Activated CD8-positive, alpha-beta memory T cell treated with anti-CD3 and anti-CD28 coated beads for 24 hours (primary cell): ENCODE measurements at regions not wholly inside any gene's neighbourhood (a gene's known extent, or its start where the extent isn't known, plus 50 kb on each side); places are given as distances from the start of the nearest gene placed in this dataset.

Experiments used
- DNase-seq: peaks from one replicate; pipeline ENCODE4 v3.0.0-alpha.2; 2020

GRCh38 chr2:208545403-208546042 is 138.9 kb downstream of the PTH2R start:
- no peak for DNase-seq

- no peak for DNase-seq
Measured at GRCh38 chr2:208546107-208546506, 139.5 kb downstream of the PTH2R start.

- DNase-seq, result no peak
Measured at GRCh38 chr2:208546860-208547650, 140.5 kb downstream of the PTH2R start.

GRCh38 chr2:208548700-208549099 is 142.1 kb downstream of the PTH2R start:
- DNase-seq, result no peak

- DNase-seq, result no peak
Measured at GRCh38 chr2:208549546-208550158, 143.1 kb downstream of the PTH2R start.

- no peak for DNase-seq
Measured at GRCh38 chr2:208552943-208553342, 146.4 kb downstream of the PTH2R start.

GRCh38 chr2:208556983-208557484 is 150.4 kb downstream of the PTH2R start:
- no peak for DNase-seq

- DNase-seq, result no peak
Measured at GRCh38 chr2:208565690-208566416, 159.3 kb downstream of the PTH2R start.

- DNase-seq, result no peak
Measured at GRCh38 chr2:208568203-208568602, 161.6 kb downstream of the PTH2R start.

GRCh38 chr2:208570066-208570465 is 163.5 kb downstream of the PTH2R start:
- DNase-seq, result no peak

- DNase-seq, result no peak
Measured at GRCh38 chr2:208570851-208571763, 164.5 kb downstream of the PTH2R start.

GRCh38 chr2:208571764-208572131 is 165.2 kb downstream of the PTH2R start:
- DNase-seq, result no peak

- DNase-seq, result no peak
Measured at GRCh38 chr2:208573569-208573968, 167.0 kb downstream of the PTH2R start.

GRCh38 chr2:208579678-208580077 is 173.1 kb downstream of the PTH2R start:
- DNase-seq, result no peak

- no peak for DNase-seq
Measured at GRCh38 chr2:208584378-208584985, 177.9 kb downstream of the PTH2R start.

- DNase-seq, result no peak
Measured at GRCh38 chr2:208586516-208586915, 179.9 kb downstream of the PTH2R start.

GRCh38 chr2:208594642-208595385 is 188.2 kb downstream of the PTH2R start:
- DNase-seq, result no peak

GRCh38 chr2:208595386-208596275 is 189.0 kb downstream of the PTH2R start:
- no peak for DNase-seq

GRCh38 chr2:208607694-208608093 is 201.1 kb downstream of the PTH2R start:
- DNase-seq, result no peak
